Fibroblast of the aortic adventitia (primary cell): ENCODE measurements at regions not wholly inside any gene's neighbourhood (a gene's known extent, or its start where the extent isn't known, plus 50 kb on each side); places are given as distances from the start of the nearest gene placed in this dataset.

Experiments
- DNase-seq: peaks from one replicate; pipeline ENCODE4 v3.0.0-alpha.2; 2010; ENCODE audit warnings: low read depth
- H3K4me3 ChIP-seq: 2 replicates; pipeline ENCODE4 v1.5.1; 2011; ENCODE audit warnings: low read depth, mild to moderate bottlenecking, control low read depth, low read length, moderate library complexity
- TF ChIP-seq, protein P1 (sequence below): IDR thresholded peaks from 2 replicates; pipeline ENCODE4 v1.5.1; 2011; ENCODE audit warnings: mild to moderate bottlenecking, low read length, control low read depth, inconsistent platforms; ENCODE audit not compliant: insufficient read depth

DNA sequence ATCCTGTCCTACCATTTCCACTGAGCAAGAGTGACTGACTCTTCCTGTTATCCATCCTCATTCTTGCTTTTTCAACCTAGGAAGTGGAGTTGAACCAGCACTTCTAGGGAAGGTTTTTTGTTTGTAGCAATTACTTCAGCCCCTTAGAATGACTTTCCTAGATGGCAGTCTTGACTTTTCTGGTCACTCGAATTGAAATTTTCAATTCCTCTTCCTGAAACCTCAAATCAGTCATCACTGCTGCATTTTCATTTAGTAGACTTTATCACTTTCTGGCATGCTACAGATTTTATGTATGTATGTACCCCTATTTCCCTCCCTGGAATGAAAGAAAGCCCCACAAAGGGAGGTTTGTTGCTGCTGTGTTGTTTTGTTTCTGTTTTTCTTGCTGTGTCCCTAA is 915.9 kb downstream of the PCDH17 start:
- TF ChIP-seq, protein P1, sequence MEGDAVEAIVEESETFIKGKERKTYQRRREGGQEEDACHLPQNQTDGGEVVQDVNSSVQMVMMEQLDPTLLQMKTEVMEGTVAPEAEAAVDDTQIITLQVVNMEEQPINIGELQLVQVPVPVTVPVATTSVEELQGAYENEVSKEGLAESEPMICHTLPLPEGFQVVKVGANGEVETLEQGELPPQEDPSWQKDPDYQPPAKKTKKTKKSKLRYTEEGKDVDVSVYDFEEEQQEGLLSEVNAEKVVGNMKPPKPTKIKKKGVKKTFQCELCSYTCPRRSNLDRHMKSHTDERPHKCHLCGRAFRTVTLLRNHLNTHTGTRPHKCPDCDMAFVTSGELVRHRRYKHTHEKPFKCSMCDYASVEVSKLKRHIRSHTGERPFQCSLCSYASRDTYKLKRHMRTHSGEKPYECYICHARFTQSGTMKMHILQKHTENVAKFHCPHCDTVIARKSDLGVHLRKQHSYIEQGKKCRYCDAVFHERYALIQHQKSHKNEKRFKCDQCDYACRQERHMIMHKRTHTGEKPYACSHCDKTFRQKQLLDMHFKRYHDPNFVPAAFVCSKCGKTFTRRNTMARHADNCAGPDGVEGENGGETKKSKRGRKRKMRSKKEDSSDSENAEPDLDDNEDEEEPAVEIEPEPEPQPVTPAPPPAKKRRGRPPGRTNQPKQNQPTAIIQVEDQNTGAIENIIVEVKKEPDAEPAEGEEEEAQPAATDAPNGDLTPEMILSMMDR, result no peak
- no peak overlapping the region for H3K4me3 ChIP-seq

DNA sequence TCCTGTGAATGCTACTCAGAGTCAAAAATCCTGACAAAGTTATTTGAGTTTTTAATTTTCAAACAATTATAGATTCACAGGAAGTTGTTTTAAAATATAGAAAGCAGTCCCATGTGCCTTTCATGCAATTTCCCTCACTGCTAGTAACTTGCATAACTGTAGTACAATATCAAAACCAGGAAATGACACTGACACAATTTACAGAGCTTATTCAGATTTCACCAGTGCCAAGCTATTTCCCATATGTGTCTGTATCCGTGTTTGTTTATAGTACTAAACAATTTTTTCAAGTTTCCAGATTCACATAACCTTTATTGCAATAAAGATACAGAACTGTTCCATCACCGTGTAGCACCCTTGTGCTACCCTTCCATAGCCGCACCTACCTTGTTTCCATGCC is 934.6 kb downstream of the PCDH17 start:
- TF ChIP-seq, protein P1, result no peak
- no peak overlapping the region for H3K4me3 ChIP-seq
- no peak for DNase-seq

More for the DNA sequence above, 915.9 kb downstream of the PCDH17 start:
- DNase-seq, result no peak

DNA sequence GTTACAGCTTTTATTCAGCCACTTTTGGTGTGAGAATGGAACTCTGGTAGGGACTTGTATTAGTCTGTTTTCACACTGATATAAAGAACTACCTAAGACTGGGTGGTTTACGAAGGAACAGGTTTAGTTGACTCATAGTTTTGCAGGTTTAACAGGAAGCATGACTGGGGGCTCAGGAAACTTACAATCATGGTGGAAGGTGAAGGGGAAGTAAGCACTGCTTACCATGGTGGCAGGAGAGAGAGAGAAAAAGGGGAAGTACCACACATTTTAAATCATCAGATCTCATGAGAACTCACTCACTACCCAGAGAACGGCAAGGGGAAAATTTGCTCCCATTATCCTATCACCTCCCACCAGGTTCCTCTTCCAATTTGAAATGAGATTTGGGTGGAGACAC is 942.2 kb downstream of the PCDH17 start:
- DNase-seq, result no peak
- H3K4me3 ChIP-seq, result no peak overlapping the region
- TF ChIP-seq, protein P1, result no peak

DNA sequence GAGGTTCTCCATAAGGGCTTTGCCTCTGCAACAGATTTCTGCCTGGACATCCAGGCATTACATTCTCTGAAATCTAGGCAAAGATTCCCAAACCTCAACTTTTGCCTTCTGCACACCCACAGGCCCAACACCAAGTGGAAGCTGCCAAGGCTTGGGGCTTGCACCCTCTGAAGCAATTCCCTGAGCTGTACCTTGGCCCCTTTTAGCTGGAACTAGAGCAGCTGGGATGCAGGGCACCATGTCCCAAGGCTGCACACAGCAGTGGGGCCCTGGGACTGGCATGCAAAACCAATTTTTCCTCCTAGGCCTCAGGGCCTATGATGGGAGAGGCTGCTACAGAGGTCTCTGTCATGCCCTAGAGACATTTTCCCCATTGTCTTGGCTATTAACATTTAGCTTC is 943.2 kb downstream of the PCDH17 start:
- TF ChIP-seq, protein P1, result no peak
- DNase-seq, result no peak

DNA sequence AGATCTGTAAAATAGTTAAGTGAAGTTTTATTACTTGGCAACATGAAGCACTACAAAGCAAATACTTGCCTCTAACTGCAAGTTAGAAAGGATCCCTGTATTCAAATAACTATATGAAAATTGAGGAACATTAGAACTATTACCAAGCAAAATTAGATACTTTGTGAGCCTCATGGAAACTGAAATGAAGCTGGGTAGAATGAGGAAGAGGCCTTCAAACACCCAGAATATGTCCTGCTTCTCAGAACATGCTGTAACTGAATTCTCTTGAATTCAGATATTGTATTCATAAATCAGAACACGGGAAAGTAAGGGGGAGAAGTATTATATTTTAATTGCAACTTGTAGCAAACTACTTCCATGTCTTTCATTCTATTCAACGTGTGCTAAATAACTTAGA is 947.9 kb downstream of the PCDH17 start:
- no peak for DNase-seq
- TF ChIP-seq, protein P1, result no peak
- H3K4me3 ChIP-seq, result no peak overlapping the region

More for the DNA sequence above, 943.2 kb downstream of the PCDH17 start:
- no peak overlapping the region for H3K4me3 ChIP-seq

DNA sequence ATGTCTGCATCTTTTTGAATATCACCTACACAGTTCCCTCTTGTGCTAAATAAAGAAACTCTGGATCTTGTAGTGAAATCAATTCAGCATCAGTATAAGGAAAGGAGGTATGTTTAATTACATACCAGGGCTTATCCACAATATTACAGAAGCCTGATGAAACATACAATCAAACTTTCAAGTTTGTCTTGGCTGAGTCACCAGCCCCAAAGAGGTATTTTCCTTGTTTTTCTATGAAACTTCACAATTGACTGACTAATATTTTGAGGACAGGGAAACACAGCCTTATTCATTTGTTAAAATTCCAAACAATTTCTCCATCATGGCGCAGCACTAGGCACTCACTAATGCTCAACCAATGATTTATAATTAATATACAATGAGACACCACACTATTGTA is 952.4 kb downstream of the PCDH17 start:
- TF ChIP-seq, protein P1, result no peak
- DNase-seq, result no peak
- no peak overlapping the region for H3K4me3 ChIP-seq

DNA sequence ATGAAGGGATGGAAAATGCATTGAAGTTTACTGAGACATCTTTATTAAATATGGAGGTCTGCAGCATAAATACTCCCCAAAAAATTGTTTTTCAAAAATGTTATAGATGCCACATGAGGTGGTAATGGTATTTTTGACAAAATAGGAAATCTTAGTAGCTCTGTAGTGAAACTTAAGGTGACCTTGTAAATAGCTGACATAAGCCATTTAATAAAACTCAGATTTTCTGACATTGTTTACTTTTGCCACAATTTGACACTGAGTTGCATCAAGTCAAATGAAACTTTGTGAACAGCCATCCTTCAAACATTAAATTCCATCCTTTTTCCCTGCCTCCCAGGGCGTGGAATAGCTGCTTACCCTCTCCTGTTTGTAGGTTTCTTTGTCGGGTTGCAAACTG is 953.1 kb downstream of the PCDH17 start:
- H3K4me3 ChIP-seq, result no peak overlapping the region
- no peak for DNase-seq
- TF ChIP-seq, protein P1, result no peak
